Breast epithelium (tissue), 4 donors: ENCODE measurements at regions not wholly inside any gene's neighbourhood (a gene's known extent, or its start where the extent isn't known, plus 50 kb on each side); places are given as distances from the start of the nearest gene placed in this dataset.

Experiments
- DNase-seq, 2 donors: peaks; one replicate each; pipeline ENCODE4 v3.0.0-alpha.2; 2019; ENCODE audit warnings: low spot score in 2 of 2
- H3K27ac ChIP-seq, 2 donors: fragments of 200-600 bp; sonication (generic) in 1 of 2; one replicate each; pipeline ENCODE4 v1.5.1; 2016 to 2019; ENCODE audit warnings: mild to moderate bottlenecking in 1 of 2
- H3K27me3 ChIP-seq, 2 donors: fragments of 200-600 bp; sonication (generic) in 1 of 2; one replicate each; pipeline versions ENCODE4 v1.5.1 to v1.6.0; 2017 to 2019; ENCODE audit warnings: control low read depth in 1 of 2, mild to moderate bottlenecking in 1 of 2
- H3K36me3 ChIP-seq: fragments of 200-600 bp; one replicate; pipeline ENCODE4 v1.5.1; 2019
- H3K4me1 ChIP-seq, 2 donors: fragments of 200-600 bp; sonication (generic); one replicate each; pipeline ENCODE4 v1.5.1; 2016 to 2019; ENCODE audit warnings: control low read depth in 1 of 2
- H3K4me3 ChIP-seq, 3 donors: fragments of 200-600 bp; sonication (generic); 1 replicate in 2 of 3; 2 replicates in 1 of 3; pipeline ENCODE4 v1.5.1; 2016 to 2019; ENCODE audit warnings: mild to moderate bottlenecking in 3 of 3, moderate library complexity in 2 of 3
- H3K9me3 ChIP-seq, 2 donors: fragments of 200-600 bp; sonication (generic) in 1 of 2; one replicate each; pipeline ENCODE4 v1.5.1; 2016 to 2019; ENCODE audit warnings: control low read depth in 1 of 2
- POLR2A ChIP-seq: fragments of 450-650 bp; IDR thresholded peaks from one replicate; pipeline ENCODE4 v1.6.1; 2016; ENCODE audit warnings: antibody characterized with exemption, mild to moderate bottlenecking, moderate library complexity
- POLR2AphosphoS5 ChIP-seq, 3 donors: sonication (generic); formaldehyde crosslinking; IDR thresholded peaks; one replicate each; pipeline ENCODE4 v1.6.1; 2017; ENCODE audit warnings: antibody characterized with exemption in 3 of 3
- intact Hi-C: fragments of 100-400 bp; cut with DNase I; formaldehyde crosslinking; loops from one replicate; pipeline ENCODE4 v1.15.1; 2023; ENCODE audit warnings: low total_unique reads
- TF ChIP-seq, protein P1 (sequence below), 3 donors: fragments of 450-650 bp; IDR thresholded peaks; one replicate each; pipeline ENCODE4 v1.5.1; 2016 to 2017; ENCODE audit warnings: antibody characterized with exemption in 3 of 3, mild to moderate bottlenecking in 3 of 3, moderate library complexity in 3 of 3

DNA sequence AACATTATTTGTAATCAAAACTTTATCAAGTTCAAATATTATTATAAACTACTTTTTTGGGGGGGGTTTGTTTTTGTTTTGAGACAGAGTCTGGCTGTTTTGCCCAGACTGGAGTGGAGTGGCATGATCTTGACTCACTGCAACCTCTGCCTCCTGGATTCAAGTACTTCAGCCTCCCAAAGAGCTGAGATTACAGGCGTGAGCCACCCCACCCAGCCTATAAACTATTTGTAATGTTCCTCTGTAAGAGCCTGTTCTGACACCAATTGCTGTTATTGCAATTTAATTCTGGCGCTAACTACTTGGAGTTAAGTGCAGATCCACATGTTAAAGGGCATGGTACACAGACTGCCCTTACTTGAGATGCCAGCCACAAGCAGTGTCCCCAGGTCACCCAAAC lies 478.1 kb upstream of the NRP1 start:
- Histone ChIP-seq H3K27ac (no peak overlapping the region), H3K9me3 (no peaks in the 10 kb centered on the region), H3K36me3 (no peaks in the 10 kb centered on the region), H3K4me1 (no peaks in the 10 kb centered on the region), H3K4me3 (no peak overlapping the region), H3K27me3 (no peaks in the 10 kb centered on the region)
- DNase-seq, result no peak
- TF ChIP-seq POLR2AphosphoS5 (IDR thresholded peaks at IDR 0.05) (no peak), POLR2A (no peak)
- TF ChIP-seq, protein P1, sequence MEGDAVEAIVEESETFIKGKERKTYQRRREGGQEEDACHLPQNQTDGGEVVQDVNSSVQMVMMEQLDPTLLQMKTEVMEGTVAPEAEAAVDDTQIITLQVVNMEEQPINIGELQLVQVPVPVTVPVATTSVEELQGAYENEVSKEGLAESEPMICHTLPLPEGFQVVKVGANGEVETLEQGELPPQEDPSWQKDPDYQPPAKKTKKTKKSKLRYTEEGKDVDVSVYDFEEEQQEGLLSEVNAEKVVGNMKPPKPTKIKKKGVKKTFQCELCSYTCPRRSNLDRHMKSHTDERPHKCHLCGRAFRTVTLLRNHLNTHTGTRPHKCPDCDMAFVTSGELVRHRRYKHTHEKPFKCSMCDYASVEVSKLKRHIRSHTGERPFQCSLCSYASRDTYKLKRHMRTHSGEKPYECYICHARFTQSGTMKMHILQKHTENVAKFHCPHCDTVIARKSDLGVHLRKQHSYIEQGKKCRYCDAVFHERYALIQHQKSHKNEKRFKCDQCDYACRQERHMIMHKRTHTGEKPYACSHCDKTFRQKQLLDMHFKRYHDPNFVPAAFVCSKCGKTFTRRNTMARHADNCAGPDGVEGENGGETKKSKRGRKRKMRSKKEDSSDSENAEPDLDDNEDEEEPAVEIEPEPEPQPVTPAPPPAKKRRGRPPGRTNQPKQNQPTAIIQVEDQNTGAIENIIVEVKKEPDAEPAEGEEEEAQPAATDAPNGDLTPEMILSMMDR (IDR thresholded peaks at IDR 0.05), result no peak
- intact Hi-C loops, result no loop called here

DNA sequence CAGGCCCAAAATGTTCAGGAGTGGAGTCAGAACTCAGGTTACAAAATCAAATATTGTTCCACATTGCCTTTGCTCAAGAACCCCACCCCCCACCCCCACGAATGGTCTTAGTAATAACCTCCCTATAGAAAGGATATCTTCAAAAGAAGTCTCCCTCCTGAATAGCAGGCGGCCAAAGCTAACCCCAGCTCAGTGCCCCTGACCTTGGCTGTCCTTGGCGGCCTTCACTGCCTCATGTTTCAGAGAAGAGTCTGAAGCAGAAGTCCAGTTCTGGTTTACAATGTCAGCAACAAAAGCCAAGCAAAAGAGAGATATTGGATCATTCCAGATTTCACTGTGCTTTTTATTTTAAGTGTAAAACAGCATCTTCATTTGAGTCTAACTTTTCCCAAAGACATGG lies 476.5 kb upstream of the NRP1 start:
- Histone ChIP-seq H3K27me3 (no peaks in the 10 kb centered on the region), H3K27ac (no peak overlapping the region), H3K9me3 (no peaks in the 10 kb centered on the region), H3K4me3 (no peak overlapping the region), H3K36me3 (no peaks in the 10 kb centered on the region), H3K4me1 (no peaks in the 10 kb centered on the region)
- intact Hi-C loops, result no loop called here
- TF ChIP-seq, protein P1 (IDR thresholded peaks at IDR 0.05), result no peak
- no peak for TF ChIP-seq POLR2A
- no peak for TF ChIP-seq POLR2AphosphoS5 (IDR thresholded peaks at IDR 0.05)
- no peak for DNase-seq

DNA sequence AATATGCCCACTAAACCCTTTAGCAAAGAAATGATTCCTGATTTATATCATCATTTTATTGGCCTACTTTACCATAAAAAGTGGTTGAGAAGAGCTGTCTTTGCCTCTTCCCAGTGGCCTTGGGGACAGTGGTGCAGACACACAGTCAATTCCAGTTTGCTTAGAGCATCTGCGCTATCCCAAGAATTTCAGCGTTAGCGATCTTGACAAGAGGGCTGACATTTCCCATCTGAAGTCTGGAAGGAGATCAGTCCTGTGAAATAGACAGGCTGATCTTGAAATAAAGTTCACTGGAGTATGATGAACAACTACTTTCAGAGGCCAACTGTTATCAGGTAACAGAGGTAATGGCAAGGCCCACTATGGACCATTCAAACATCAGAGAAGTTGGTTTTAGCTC lies 475.3 kb upstream of the NRP1 start:
- DNase-seq, result no peak

DNA sequence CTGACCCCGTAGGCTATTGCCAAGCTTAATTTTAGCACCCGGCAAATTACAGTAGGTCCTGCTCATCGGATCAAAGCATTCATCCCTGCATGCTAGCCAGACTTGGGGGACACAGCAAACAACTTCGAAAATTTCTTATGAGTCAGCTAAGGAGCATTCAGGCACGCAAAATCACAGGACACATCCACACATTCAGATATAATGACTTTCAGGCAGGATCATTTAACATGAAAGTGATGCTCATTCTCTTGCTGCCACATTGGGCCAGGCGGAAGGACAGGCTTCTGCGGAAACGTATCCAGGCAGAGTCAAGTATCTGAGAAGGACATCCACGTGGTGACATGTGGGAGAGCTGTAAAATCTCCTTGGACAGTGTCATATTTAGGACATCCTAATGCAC lies 474.0 kb upstream of the NRP1 start:
- H3K27me3 ChIP-seq, result no peaks in the 10 kb centered on the region
- H3K4me3 ChIP-seq, result no peak overlapping the region
- intact Hi-C loops, result no loop called here
- no peak for TF ChIP-seq POLR2AphosphoS5 (IDR thresholded peaks at IDR 0.05)
- no peak for TF ChIP-seq POLR2A
- TF ChIP-seq, protein P1 (IDR thresholded peaks at IDR 0.05), result no peak
- no peaks in the 10 kb centered on the region for H3K4me1 ChIP-seq
- H3K27ac ChIP-seq, result no peak overlapping the region
- DNase-seq, result no peak
- H3K9me3 ChIP-seq, result no peaks in the 10 kb centered on the region
- no peaks in the 10 kb centered on the region for H3K36me3 ChIP-seq

More for the DNA sequence above, 475.3 kb upstream of the NRP1 start:
- no peak overlapping the region for H3K4me3 ChIP-seq
- H3K4me1 ChIP-seq, result no peaks in the 10 kb centered on the region
- intact Hi-C loops, result no loop called here
- H3K27me3 ChIP-seq, result no peaks in the 10 kb centered on the region
- H3K27ac ChIP-seq, result no peak overlapping the region
- H3K36me3 ChIP-seq, result no peaks in the 10 kb centered on the region
- TF ChIP-seq POLR2AphosphoS5 (IDR thresholded peaks at IDR 0.05) (no peak), POLR2A (no peak)
- TF ChIP-seq, protein P1 (IDR thresholded peaks at IDR 0.05), result no peak
- no peaks in the 10 kb centered on the region for H3K9me3 ChIP-seq

DNA sequence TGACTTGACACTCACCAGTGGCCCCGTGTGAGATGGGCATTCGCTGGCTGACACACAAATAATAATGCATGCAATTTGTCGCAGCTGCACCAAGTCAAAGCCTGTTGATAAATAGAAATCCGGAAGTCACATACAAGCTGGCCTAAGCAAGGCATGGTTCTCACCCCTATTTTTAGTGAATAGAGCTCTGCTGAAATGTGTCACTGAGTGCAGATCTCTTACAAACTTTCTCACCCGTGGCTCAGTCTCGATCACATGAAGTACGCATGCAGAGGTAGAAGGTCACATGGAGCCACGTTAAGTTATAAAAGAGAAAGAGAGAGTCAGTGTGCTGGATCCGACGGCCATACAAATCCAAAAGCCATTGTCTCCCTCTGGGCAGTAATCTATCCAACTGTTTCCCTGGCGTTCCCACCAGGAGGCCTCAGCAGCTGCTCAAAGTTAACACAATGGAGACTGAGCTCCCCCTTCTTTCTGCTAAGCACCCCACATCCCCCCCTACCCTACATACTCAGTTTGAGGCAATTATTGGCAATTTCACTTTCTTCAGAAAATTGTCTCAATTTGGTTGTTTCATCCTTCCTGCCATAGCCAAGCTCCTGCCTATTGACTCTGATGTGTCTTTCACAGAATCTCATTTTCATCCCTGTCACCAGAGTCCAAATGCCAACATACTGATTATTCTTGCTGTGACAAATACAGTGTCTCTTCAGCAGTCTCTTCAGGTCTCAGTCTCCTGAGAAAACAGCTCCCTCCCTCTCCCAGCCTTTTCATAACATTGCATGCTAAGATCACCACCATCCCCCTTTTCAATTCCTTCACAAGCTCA lies 473.3 kb upstream of the NRP1 start:
- H3K9me3 ChIP-seq, result no peaks in the 10 kb centered on the region
- H3K27me3 ChIP-seq, result no peaks in the 10 kb centered on the region
- no peak for DNase-seq
- no peak overlapping the region for H3K27ac ChIP-seq
- intact Hi-C loops, result no loop called here
- TF ChIP-seq POLR2AphosphoS5 (IDR thresholded peaks at IDR 0.05) (no peak), POLR2A (no peak)
- TF ChIP-seq, protein P1 (IDR thresholded peaks at IDR 0.05), result no peak
- H3K4me1 ChIP-seq, result no peaks in the 10 kb centered on the region
- no peaks in the 10 kb centered on the region for H3K36me3 ChIP-seq
- H3K4me3 ChIP-seq, result no peak overlapping the region
